ENCODE measurements at regions not wholly inside any gene's neighbourhood (a gene's known extent, or its start where the extent isn't known, plus 50 kb on each side); places are given as distances from the start of the nearest gene placed in this dataset.
A peak's percentile ranks its signal among the peaks of the same experiment; 100 is the strongest.

- Histone ChIP-seq H3K4me3 (no peak overlapping the region), H3K4me1 (replicated peaks in 1 of 2) (peaks cover 3 to 12% of the 10 kb centered on the region in 2 donors), H3K27ac (no peak overlapping the region)
- ATAC-seq (replicated peaks in 6 of 8): no peak
- in situ Hi-C loops (cut with MboI; ENCODE audit: low pct_unique_long_range_greater_than_20kb in 2 of 9, low sequenced_read_pairs in 9 of 9, unreplicated experiment in 9 of 9): no loop called here
Measured at GRCh38 chr4:18511727-18512126, 490.2 kb upstream of the LCORL start.

GRCh38 chr4:18508786-18509185 is 487.2 kb upstream of the LCORL start:
- Histone ChIP-seq H3K27ac (no peak overlapping the region), H3K4me1 (replicated peaks in 1 of 2) (peaks cover 3 to 12% of the 10 kb centered on the region in 2 donors), H3K4me3 (no peak overlapping the region)
- in situ Hi-C loops (cut with MboI; ENCODE audit: low pct_unique_long_range_greater_than_20kb in 2 of 9, low sequenced_read_pairs in 9 of 9, unreplicated experiment in 9 of 9): no loop called here
- ATAC-seq (replicated peaks in 6 of 8): peak in 5 of 8 experiments; percentile 75 to 85 (median 77)
- WGBS, 10 experiments: 0 to 33% (median 7%) methylated on average over 1 to 2 of the region's 2 CpGs; no CpG with 5 or more reads in 2 of the 10 experiments

- no peak for ATAC-seq (replicated peaks in 6 of 8)
- no peak overlapping the region for H3K27ac ChIP-seq
- in situ Hi-C loops (cut with MboI; ENCODE audit: low pct_unique_long_range_greater_than_20kb in 2 of 9, low sequenced_read_pairs in 9 of 9, unreplicated experiment in 9 of 9): no loop called here
- H3K4me1 ChIP-seq (replicated peaks in 1 of 2): no peaks in the 10 kb centered on the region
- H3K4me3 ChIP-seq: no peak overlapping the region
Measured at GRCh38 chr4:18480928-18481327, 459.4 kb upstream of the LCORL start.

- Histone ChIP-seq H3K27ac (no peak overlapping the region), H3K4me1 (replicated peaks in 1 of 2) (no peaks in the 10 kb centered on the region), H3K4me3 (no peak overlapping the region)
- in situ Hi-C loops (cut with MboI; ENCODE audit: low pct_unique_long_range_greater_than_20kb in 2 of 9, low sequenced_read_pairs in 9 of 9, unreplicated experiment in 9 of 9): no loop called here
- no peak for ATAC-seq (replicated peaks in 6 of 8)
Measured at GRCh38 chr4:18480342-18480741, 458.8 kb upstream of the LCORL start.

- no peak overlapping the region for H3K27ac ChIP-seq
- in situ Hi-C loops (cut with MboI; ENCODE audit: low pct_unique_long_range_greater_than_20kb in 2 of 9, low sequenced_read_pairs in 9 of 9, unreplicated experiment in 9 of 9): no loop called here
- no peaks in the 10 kb centered on the region for H3K4me1 ChIP-seq (replicated peaks in 1 of 2)
- ATAC-seq (replicated peaks in 6 of 8): no peak
- H3K4me3 ChIP-seq: no peak overlapping the region
- 25 to 90% (median 70%) methylated on average over 1 to 3 of the region's 3 CpGs for WGBS, 10 experiments
Measured at GRCh38 chr4:18479825-18480224, 458.3 kb upstream of the LCORL start.

- Histone ChIP-seq H3K4me3 (no peak overlapping the region), H3K4me1 (replicated peaks in 1 of 2) (no peaks in the 10 kb centered on the region), H3K27ac (no peak overlapping the region)
- peak in 4 of 8 experiments; percentile 57 to 91 (median 80) for ATAC-seq (replicated peaks in 6 of 8)
- in situ Hi-C loops (cut with MboI; ENCODE audit: low pct_unique_long_range_greater_than_20kb in 2 of 9, low sequenced_read_pairs in 9 of 9, unreplicated experiment in 9 of 9): no loop called here
- WGBS, 10 experiments: 14 to 77% (median 39%) methylated on average over 2 to 4 of the region's 4 CpGs; no CpG with 5 or more reads in 2 of the 10 experiments
Measured at GRCh38 chr4:18463987-18464559, 442.5 kb upstream of the LCORL start.

GRCh38 chr4:18458465-18458864 is 436.9 kb upstream of the LCORL start:
- WGBS, 10 experiments: 10 to 100% (median 82%) methylated on average over 1 to 3 of the region's 3 CpGs; no CpG with 5 or more reads in 1 of the 10 experiments
- in situ Hi-C loops (cut with MboI; ENCODE audit: low pct_unique_long_range_greater_than_20kb in 2 of 9, low sequenced_read_pairs in 9 of 9, unreplicated experiment in 9 of 9): no loop called here
- Histone ChIP-seq H3K4me3 (no peak overlapping the region), H3K27ac (no peak overlapping the region), H3K4me1 (replicated peaks in 1 of 2) (no peaks in the 10 kb centered on the region)
- no peak for ATAC-seq (replicated peaks in 6 of 8)

GRCh38 chr4:18454349-18454748 is 432.8 kb upstream of the LCORL start:
- in situ Hi-C loops (cut with MboI; ENCODE audit: low pct_unique_long_range_greater_than_20kb in 2 of 9, low sequenced_read_pairs in 9 of 9, unreplicated experiment in 9 of 9): no loop called here
- no peak overlapping the region for H3K27ac ChIP-seq
- ATAC-seq (replicated peaks in 6 of 8): no peak
- no peaks in the 10 kb centered on the region for H3K4me1 ChIP-seq (replicated peaks in 1 of 2)
- no peak overlapping the region for H3K4me3 ChIP-seq
- 0 to 92% (median 78%) methylated on average over 1 to 3 of the region's 3 CpGs; no CpG with 5 or more reads in 4 of the 10 experiments for WGBS, 10 experiments

GRCh38 chr4:18445110-18445509 is 423.6 kb upstream of the LCORL start:
- 2 to 100% (median 79%) methylated on average over 1 to 4 of the region's 4 CpGs for WGBS, 10 experiments
- no peaks in the 10 kb centered on the region for H3K4me1 ChIP-seq (replicated peaks in 1 of 2)
- in situ Hi-C loops (cut with MboI; ENCODE audit: low pct_unique_long_range_greater_than_20kb in 2 of 9, low sequenced_read_pairs in 9 of 9, unreplicated experiment in 9 of 9): no loop called here
- H3K4me3 ChIP-seq: no peak overlapping the region
- H3K27ac ChIP-seq: no peak overlapping the region
- no peak for ATAC-seq (replicated peaks in 6 of 8)

- Histone ChIP-seq H3K4me3 (no peak overlapping the region), H3K27ac (no peak overlapping the region), H3K4me1 (replicated peaks in 1 of 2) (no peaks in the 10 kb centered on the region)
- 20 to 100% (median 88%) methylated on average over 2 to 3 of the region's 3 CpGs for WGBS, 10 experiments
- in situ Hi-C loops (cut with MboI; ENCODE audit: low pct_unique_long_range_greater_than_20kb in 2 of 9, low sequenced_read_pairs in 9 of 9, unreplicated experiment in 9 of 9): no loop called here
- ATAC-seq (replicated peaks in 6 of 8): no peak
Measured at GRCh38 chr4:18444206-18444605, 422.7 kb upstream of the LCORL start.

- 0 to 63% (median 28%) methylated on average over 1 of the region's 1 CpG; no CpG with 5 or more reads in 4 of the 10 experiments for WGBS, 10 experiments
- no peak for ATAC-seq (replicated peaks in 6 of 8)
- in situ Hi-C loops (cut with MboI; ENCODE audit: low pct_unique_long_range_greater_than_20kb in 2 of 9, low sequenced_read_pairs in 9 of 9, unreplicated experiment in 9 of 9): no loop called here
- Histone ChIP-seq H3K4me1 (replicated peaks in 1 of 2) (no peaks in the 10 kb centered on the region), H3K27ac (no peak overlapping the region), H3K4me3 (no peak overlapping the region)
Measured at GRCh38 chr4:18442957-18443356, 421.4 kb upstream of the LCORL start.

- no peaks in the 10 kb centered on the region for H3K4me1 ChIP-seq (replicated peaks in 1 of 2)
- H3K4me3 ChIP-seq: no peak overlapping the region
- in situ Hi-C loops (cut with MboI; ENCODE audit: low pct_unique_long_range_greater_than_20kb in 2 of 9, low sequenced_read_pairs in 9 of 9, unreplicated experiment in 9 of 9): no loop called here
- ATAC-seq (replicated peaks in 6 of 8): no peak
- 0 to 100% (median 58%) methylated on average over 1 to 2 of the region's 2 CpGs; no CpG with 5 or more reads in 2 of the 10 experiments for WGBS, 10 experiments
- H3K27ac ChIP-seq: no peak overlapping the region
Measured at GRCh38 chr4:18441676-18442075, 420.1 kb upstream of the LCORL start.

GRCh38 chr4:18441203-18441590 is 419.6 kb upstream of the LCORL start:
- no peak for ATAC-seq (replicated peaks in 6 of 8)
- Histone ChIP-seq H3K4me3 (no peak overlapping the region), H3K4me1 (replicated peaks in 1 of 2) (no peaks in the 10 kb centered on the region), H3K27ac (no peak overlapping the region)
- WGBS, 10 experiments: 0 to 100% (median 51%) methylated on average over 1 to 3 of the region's 3 CpGs
- in situ Hi-C loops (cut with MboI; ENCODE audit: low pct_unique_long_range_greater_than_20kb in 2 of 9, low sequenced_read_pairs in 9 of 9, unreplicated experiment in 9 of 9): no loop called here

GRCh38 chr4:18440527-18441202 is 419.1 kb upstream of the LCORL start:
- Histone ChIP-seq H3K27ac (no peak overlapping the region), H3K4me1 (replicated peaks in 1 of 2) (no peaks in the 10 kb centered on the region), H3K4me3 (no peak overlapping the region)
- 0 to 86% (median 64%) methylated on average over 2 to 7 of the region's 7 CpGs; no CpG with 5 or more reads in 1 of the 10 experiments for WGBS, 10 experiments
- ATAC-seq (replicated peaks in 6 of 8): no peak
- in situ Hi-C loops (cut with MboI; ENCODE audit: low pct_unique_long_range_greater_than_20kb in 2 of 9, low sequenced_read_pairs in 9 of 9, unreplicated experiment in 9 of 9): no loop called here

Measured in motor neuron (in vitro differentiated cells).